GM19240 (cell line): ENCODE measurements at regions not wholly inside any gene's neighbourhood (a gene's known extent, or its start where the extent isn't known, plus 50 kb on each side); places are given as distances from the start of the nearest gene placed in this dataset.
"Not testable (repeated sequence)": the region's sequence is repeated elsewhere in the genome, so short reads cannot be mapped to it uniquely, and the experiment has no call there.

ENCODE experiments used
- DNase-seq: peaks from one replicate; pipeline ENCODE4 v3.0.0; 2011; ENCODE audit warnings: low spot score; ENCODE audit not compliant: insufficient read length

DNA sequence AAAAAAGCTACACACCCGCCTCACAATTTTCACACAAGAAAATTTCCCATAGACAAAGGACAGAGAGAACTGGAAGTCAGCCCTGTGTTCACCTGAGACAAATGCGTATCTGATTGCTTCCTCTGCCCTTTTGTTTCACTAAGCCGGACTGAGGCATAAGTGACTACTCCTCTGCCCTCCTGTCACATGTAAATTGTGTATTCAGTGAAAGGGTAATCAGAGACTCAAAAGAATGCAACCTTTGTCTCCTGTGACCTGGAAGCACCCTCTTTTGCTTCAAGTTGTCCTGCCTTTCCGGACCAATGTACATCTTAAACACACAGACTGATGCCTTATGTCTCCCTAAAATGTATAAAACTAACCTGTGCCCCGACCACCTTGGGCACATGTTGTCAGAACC, 483.8 kb upstream of the EYS start:
- no peak for DNase-seq

DNA sequence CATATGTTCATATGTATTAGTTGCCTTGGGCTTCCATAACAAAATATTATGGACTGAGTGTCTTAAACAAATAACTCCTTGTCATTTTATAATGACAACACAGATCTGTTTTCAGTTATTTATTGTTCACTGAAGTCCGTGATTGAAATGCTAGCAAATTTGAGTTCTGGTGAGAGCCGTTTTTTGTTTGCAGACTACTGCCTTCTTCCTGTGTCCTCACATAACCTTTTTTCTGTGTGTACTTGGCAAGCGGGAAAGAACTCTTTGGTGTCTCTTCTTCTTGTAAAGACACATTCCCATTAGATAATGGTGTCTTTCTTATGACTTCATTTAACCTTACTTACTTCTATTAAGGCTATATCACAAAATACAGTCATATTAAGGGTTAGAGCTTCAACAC, 482.9 kb upstream of the EYS start:
- no peak for DNase-seq

DNA sequence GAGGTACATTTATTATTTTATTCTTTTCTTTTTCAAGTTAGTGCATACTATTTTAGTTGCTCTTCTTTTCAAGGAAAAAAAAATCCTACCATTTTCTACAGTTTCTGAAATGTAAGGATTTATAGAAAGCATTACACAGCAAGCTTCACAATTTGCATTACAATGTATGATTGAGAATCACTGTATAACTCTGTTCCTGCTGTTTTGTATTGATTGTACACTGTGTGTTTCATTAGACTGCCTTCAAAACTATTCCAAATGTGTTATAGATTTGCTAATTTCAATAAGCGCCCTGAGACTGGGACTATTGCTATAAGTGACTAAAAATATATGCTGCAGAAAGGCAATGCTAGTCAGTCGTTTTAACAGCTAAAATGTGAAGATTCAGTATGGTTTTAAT, 479.7 kb upstream of the EYS start:
- no peak for DNase-seq

DNA sequence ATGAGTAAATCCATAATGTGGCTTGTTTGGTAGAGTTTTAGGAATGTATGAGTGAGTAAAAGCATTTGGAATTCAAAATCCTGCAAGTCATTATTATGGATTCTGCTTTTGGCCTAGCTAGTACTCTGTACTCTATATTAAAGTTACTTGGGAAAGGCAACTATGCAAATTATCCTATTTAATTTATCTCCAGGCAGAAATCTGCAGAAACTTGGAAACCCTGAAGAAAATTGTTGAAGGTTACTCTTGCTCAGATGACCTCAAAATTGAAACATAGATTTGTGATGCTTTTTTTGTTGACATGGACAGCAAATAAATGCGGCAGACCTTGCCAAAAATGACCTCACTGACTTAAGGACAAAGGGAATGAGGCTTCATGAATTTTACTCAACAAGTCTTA, 477.1 kb upstream of the EYS start:
- no peak for DNase-seq

DNA sequence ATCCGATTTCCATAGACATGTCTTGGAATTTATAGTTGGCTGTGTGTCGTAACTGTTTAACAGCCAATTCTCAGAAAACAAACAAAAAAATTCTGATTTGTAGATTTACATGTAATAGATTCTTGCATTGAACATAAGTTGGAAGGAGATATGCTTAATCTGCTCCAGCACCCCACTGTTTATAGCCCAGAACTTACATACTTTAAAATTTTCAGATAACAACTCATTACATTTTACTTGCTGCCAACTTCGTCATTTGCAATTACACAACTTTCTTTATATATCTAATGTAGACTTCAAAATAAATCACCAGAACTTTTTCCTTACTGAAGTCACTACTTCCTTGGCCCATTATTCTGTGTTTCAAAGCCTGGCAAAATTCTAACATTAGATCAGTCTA, 472.3 kb upstream of the EYS start:
- DNase-seq, result no peak

DNA sequence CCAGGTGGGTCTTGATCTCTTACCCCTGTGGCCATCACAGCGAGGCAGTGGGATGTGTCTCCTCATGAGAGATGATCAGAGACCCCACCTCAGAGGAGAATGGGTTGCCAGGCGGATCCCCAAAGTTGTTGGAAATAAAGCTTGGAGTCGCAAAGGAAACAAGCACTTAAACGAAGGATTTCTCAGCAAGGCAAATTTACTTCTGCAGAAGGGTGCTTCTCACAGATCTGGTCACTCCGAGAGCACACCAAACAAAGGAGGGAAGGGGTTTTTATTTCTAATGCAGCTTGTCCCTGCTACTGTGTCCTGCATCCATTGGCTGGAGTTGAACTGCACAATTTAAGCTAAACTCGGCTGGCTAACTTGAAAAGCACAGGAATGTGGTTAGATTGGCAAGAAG, 466.6 kb upstream of the EYS start:
- DNase-seq, result no peak

DNA sequence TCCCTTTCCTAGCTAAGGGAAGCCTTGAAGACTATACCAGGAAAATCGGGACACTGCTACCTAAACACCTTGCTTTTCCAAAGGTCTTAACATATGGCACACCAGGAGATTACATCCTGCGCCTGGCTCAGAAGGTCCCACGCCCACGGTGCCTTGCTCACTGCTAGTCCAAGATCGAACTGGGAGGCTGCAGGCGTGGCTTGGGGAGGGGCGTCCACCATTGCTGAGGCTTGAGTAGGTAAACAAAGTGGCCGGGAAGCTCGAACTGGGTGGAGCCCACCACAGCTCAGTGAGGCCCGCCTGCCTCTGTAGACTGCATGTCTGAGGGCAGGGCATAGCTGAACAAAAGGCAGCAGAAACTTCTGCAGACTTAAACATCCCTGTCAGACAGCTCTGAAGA, 459.7 kb upstream of the EYS start:
- not testable (repeated sequence) for DNase-seq

DNA sequence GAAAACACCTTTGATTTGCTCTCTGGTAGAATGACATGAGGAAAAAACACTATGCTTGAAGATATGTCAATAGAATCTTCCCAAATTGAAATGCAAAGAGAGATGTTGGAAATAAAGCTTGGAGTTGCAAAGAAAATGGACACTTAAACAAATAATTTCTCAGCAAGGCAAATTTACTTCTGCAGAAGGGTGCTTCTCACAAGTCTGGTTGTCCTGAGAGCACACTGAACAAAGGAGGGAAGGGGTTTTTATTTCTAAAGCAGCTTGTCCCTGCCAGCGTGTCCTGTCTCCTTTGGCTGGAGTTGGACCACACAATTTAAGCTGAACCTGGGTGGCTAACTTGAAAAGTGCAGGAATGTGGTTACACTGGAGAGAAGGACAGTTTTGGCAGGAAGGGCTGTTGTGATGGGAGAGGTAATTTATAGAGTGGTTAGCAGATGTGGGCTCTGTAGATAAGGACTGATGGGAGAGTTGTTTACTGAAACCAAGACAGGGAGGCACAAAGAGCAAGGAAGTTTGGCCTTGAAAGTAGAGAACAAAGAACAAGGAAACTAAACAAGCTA, 454.6 kb upstream of the EYS start:
- no peak for DNase-seq

DNA sequence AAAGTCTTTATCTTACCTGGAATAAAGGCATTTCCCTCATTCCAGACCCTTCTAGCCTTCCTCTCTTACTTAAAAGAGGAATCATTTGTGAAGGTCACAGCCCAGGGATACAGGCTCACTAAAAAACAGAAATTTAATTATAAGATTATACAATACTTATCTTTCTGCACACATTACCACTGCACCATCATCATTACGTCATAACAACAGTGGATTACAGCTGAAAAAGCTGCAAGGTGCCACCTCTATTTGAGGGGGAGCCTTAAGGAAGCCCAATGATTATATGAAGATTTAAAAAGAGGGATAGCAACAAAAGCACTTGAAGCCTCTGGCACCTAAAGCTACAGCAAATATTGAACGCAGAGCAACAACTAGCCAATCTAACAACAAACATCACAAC, 452.9 kb upstream of the EYS start:
- no peak for DNase-seq

DNA sequence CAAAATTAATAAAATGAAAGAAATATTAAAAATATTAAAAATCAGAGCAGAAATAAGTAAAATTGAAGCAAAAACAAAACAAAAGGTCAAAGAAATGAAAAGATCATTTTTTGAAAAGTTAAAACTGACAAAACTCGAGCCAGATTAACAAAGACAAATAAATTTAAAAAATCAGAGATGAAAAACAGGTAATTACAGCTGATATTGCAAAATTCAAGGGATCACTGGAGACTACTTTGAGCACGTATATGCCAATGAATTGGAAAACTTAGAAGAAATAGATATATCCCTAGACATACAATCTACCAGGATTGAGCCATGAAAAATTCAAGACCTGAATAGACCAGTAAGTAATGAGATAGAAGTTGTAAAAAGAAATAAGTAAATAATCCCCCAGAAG, 446.2 kb upstream of the EYS start:
- no peak for DNase-seq

DNA sequence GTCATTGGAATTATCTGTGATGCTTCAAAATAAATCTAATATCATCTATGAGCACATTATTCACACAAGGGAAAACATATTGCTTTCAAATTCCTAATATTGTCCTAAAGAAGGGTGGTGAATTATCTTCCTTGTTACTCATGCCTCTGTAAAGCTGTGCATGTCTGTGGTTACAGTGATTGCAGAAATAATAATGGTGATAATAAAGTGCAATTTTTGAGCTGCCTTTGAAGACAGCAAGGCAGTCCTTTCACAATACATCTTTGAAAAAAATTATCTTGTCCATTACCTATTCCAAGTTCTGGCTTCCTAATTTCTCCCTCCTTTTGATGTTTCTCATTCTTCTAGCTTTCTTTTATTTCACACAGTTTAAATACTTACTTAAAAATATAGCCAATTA, 442.1 kb upstream of the EYS start:
- DNase-seq, result no peak

DNA sequence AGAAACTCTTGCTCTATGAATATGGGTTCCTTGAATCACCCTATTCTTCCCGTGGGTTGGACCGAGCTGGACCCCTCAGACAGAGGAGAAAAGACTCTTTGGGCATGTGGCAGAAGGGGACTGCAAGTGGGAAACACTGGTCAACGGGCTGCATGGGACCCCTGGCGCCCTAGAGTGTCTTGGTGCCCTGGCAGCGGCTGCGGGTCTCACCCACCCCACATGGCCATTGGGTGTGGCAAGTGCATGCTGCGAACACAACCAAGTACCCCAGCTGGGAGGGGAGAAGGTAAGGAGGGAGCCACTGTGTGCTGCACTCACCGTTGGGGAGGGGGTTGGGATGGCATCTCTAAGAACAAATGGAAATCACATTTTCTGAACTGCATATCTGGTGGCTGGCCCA, 438.8 kb upstream of the EYS start:
- DNase-seq, result no peak

DNA sequence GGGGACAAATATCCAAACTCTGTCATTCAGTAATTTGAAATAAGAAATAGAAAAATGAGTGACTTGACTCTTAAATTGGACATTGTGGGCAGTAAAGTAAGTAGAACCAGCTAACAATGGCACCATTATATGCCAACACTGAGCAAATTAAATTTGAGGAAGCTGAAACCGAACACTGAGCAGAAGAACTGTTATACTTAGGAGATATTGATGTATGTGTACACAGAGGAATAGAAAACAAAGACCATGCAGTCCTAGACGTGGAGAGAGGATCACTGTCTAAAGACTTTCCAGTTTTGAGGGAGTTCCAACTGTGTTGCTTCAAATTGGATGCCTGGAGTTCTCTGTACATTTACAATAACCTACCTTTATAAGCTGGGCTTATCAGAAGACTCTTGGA, 427.0 kb upstream of the EYS start:
- DNase-seq, result no peak

DNA sequence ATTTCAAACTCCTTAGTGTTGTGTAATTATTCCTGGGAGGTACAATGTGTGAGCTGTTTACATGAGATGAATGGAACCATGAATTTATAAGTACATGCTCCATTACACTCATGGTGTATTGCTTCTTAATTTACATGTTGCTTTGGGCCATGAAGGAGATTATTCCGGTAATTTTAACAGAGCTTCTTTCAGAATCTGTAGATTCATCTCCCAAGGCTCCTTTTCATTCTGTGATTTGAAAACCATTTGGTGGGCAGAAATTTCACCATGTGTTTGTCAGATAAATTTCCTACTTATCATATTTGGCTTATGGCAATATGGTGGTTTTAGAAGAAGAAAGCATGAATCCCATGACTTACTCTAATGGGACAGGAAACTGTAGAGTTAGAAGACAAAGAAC, 421.6 kb upstream of the EYS start:
- DNase-seq, result no peak

DNA sequence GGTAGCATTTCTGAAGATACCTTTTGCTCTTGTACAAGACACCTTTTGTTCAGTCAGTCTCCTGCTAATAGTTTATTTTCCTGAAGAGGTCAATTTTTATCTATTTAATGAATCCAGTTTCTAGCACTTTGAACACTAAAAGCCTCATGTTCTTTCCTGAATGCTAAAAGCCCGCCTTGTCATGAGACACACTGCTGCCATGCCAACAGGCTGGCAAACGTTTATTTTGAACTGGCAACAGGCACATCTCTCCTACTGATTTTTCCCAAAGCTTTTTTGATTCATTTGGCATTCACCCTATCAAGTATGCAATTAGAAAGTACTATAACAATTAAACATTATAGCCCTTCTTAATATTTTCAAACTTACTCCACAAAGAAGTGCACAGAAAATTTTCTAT, 421.2 kb upstream of the EYS start:
- DNase-seq, result no peak

DNA sequence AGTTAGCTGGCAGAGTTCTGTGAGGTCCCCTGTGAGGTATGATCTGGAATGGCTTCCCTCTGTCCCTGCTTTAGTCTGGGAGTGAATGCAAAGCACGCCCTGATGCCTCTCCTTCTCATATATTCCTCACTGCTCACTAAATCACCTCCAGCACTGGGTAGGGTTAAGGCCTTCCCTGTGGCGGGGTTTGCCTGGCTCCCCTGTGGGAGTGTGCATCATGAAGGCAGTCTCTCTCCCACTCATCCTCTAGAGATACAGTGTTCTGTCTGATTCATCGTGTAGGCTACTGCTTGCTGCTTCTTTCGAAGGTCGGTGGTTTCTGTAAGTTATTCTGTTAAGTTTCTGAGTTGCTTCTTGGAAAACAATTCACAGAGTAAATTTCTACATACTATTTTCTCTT, 420.0 kb upstream of the EYS start:
- no peak for DNase-seq

DNA sequence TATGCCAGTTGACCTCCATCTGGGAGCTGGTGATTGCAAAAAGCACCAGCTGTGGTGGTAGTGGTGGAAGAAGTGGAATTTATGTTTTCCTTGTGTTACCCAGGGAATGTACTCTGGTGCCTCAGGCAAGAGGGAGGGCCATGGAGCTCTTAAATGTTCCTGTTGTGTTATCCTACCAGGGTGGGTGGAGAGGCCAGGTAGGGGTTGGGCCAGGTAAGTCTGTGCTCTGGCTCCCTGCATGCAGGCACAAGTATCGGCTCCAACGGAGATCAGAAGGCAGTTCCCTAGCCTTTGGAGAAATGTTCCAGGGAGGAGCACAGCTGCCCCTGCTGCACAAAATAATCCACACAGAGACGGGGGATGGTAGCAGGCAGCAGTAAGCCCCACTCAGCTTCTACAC, 419.3 kb upstream of the EYS start:
- DNase-seq, result no peak

DNA sequence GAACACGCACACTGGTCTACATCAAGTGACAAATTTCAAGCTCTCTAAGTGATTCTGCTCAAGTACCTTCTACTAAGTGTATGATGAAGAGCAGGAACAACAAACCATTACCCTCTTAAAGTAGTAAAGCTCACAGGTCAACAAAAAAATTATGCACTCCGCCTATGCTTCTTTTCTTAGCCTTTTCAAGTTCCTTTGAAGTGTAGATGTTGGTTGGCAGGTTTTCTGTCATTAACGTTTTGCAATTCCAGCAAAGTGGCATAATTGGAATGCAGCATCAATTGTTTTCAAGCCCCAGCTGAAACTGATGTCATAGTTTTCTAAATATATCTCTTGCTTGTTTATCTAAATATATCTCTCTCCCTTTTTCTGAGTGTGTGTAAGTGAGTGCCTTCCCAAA, 396.9 kb upstream of the EYS start:
- no peak for DNase-seq

DNA sequence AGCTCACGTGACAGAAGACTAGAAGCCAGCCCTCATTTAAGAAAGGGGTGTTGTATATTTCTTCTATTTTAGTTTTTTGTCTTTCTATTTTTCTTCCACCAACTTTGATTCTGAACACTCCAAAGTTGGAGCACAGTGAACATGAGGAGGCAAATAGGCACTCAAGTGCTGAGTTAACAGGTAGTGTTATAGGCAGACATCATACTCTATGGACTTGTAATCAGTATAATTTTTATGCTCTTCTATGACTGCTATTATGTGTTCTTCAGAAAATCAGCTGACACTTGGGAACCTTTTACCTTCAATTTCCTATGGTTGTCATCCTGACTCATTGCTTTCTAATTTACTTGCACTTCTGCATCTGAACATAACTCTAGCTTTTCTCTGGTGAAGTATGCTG, 396.3 kb upstream of the EYS start:
- no peak for DNase-seq

DNA sequence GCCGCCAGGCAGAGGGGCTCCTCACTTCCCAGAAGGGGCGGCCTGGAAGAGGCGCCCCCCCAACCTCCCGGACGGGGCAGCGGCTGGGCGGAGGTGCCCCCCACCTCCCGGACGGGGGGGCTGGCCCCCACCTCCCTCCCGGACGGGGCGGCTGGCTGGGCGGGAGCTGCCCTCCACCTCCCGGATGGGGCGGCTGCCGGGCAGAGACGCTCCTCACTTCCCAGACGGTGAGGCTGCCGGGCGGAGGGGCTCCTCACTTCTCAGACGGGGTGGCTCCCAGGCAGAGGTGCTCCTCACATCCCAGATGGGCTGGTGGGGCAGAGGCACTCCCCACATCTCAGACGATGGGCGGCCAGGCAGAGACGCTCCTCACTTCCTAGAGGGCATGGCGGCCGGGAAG, 389.7 kb upstream of the EYS start:
- no peak for DNase-seq

DNA sequence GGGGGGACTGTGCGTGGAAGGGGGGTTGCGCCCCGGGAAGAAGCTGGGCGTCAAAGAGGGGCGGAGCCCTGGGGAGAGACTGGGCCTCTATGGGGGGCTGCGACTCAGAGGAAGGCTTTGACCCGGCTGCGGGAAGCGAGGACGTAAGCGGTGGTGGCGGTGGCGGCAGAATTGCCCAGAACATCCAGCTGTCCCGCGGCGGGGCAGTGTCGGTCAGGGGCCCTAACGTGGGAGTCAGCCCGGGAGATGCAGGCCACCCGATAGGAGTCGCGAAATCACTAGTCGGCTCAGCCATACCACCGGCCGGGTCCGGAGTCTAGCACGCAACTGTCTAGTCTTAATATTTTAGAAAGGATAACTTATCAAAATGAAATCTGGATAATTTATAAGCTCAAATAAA, 387.6 kb upstream of the EYS start:
- no peak for DNase-seq

DNA sequence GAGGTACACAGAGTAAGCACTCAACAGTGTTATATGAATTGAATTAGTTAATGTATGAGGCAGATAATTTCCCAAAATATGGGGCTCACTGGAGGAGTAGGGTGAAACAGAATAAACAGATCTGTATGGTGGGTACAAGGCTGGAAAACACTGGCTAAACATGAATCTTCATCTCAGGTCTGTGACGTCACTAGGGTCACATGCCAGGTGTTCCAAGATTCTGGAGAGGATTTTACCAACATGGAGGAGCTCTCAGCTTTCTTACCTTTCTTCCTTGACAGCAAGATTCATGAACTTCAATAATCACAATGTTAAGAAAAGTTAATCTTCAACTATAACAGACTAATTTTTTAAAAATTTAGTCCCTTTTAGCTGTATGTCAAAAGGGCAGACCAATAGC, 385.3 kb upstream of the EYS start:
- DNase-seq, result not testable (repeated sequence)

DNA sequence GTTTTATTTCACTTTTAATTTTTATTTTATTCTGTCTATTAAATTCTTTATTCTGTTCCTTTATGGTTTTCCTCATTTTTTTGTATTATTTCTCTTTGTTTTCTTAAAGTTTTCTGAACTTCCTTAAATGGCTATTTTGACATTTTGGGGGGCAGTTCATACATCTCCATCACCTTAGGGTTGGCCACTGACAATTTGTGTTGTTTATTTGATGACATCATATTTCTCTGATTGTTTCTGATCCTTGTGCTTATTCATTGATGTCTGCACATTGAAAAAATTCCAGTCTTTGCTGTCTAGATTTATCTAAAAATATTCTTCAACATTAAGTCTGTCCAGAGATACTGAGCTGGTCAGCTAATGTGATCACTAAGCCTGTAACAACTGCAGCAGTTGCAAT, 379.5 kb upstream of the EYS start:
- no peak for DNase-seq

DNA sequence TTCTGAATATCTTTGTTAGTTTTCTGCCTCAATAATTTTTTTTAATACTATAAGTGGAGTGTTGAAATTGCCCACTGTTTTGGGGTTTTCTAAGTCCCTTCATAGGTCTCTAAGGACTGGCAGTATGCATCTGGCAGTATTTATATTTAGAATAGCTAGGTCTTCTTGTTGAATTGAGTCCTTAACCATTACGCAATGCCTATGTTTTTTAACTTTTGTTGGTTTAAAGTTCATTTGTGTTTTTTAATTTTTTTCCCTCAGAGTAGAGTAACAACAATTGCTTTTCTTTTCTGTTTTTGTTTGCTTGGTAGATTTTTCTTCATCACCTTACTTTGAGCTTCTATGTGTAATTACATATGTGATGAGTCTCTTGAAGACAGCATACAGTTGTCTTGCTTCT, 375.9 kb upstream of the EYS start:
- DNase-seq, result no peak
